HG02981 (cell line): ENCODE measurements at regions not wholly inside any gene's neighbourhood (a gene's known extent, or its start where the extent isn't known, plus 50 kb on each side); places are given as distances from the start of the nearest gene placed in this dataset.
"Not testable (repeated sequence)": the region's sequence is repeated elsewhere in the genome, so short reads cannot be mapped to it uniquely, and the experiment has no call there.

Experiments
- ATAC-seq: cut with Tn5 transposase; IDR thresholded peaks from one replicate; pipeline ENCODE4 v1.9.1; 2021; ENCODE audit warnings: mild to moderate bottlenecking, moderate library complexity; ENCODE audit not compliant: unreplicated experiment

- no peak for ATAC-seq
Observed at GRCh38 chrX:13518126-13518525, 51.3 kb upstream of the EGFL6 start.

DNA sequence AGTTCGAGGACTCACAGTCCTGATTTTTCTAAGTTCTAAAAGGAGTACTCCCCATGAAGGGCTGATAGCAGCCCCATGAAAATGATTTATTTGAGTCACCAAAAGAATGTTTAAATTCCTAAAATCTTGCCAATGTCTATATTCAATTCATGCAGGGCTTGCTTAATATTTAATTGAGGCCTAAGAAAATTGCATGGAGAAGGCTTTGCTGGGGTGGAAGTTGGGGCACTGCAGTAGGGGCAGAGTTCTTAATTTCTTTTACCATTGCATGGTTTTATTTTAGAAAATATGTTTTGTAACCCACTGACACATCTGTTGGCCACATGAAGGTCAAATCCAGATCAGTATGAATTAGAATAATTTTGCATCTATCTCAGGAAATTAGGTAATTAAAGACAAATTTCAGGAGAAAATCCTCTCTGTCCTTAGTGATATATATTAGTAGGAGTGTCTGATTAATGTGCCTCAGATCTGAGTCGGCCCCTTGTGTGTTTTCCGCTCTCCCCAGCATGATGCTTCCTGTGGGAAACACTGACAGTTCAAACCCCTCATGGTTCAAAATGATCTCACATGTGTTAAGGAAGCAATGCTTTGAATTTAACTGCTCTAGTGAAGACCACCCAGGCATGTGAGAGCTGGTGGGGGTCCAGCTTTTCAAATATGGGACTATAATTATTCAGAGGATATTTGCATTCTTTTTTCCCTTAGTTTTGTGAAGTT lies 54.0 kb upstream of the EGFL6 start:
- no peak for ATAC-seq

- no peak for ATAC-seq
Observed at GRCh38 chrX:13511944-13512330, 57.5 kb upstream of the EGFL6 start.

DNA sequence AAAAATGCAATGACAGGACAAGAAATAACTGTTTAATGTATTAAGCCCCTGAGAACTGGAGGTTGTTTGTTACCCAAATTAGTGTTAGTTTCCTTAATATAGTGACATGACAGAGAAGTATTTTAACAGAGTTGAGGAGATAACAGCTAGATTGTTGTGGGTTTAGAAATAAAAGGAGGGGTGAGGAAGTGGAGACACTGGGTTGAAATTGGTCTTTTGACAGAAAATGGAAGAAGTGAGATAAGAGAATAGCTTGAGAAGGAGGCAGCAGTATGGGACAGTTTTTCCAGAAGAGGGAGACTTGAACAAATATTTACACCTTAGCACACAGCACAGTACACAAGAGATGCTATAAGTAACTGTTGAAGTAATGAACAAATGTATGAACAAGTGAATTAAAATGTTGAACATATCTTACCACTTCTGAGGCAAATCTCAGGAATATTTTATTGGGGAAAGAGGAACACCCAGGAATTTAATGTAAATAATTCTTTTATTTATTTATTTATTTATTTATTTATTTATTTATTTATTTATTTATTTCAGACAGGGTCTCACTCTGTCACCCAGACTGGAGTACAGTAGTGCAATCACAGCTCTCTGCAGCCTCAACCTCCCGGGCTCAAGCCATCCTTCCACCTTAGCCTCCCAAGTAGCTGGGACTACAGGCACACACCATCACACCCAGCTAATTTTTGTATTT lies 58.0 kb upstream of the EGFL6 start:
- no peak for ATAC-seq

- ATAC-seq: no peak
Observed at GRCh38 chrX:13507893-13508292, 61.5 kb upstream of the EGFL6 start.

DNA sequence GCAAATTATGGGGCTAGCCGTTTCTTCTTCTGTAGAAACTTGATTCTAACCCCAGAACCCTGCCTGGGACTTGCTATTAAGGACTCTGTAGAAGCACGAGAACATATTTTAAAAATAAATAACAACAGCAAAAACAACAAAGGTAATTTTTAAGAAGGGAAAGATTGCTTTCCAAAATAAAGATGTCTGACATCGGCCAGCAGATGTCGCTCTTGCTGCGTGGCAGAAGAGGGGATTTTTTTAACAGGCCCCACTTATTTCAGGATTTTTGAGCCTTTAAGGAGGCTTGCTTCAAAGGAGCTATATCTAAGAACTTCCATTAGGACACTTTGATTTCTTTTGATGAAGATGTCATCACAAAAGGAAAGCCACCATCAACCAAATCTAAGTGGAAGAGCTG lies 62.8 kb upstream of the EGFL6 start:
- no peak for ATAC-seq

- ATAC-seq: no peak
Observed at GRCh38 chrX:13502590-13502989, 66.8 kb upstream of the EGFL6 start.

DNA sequence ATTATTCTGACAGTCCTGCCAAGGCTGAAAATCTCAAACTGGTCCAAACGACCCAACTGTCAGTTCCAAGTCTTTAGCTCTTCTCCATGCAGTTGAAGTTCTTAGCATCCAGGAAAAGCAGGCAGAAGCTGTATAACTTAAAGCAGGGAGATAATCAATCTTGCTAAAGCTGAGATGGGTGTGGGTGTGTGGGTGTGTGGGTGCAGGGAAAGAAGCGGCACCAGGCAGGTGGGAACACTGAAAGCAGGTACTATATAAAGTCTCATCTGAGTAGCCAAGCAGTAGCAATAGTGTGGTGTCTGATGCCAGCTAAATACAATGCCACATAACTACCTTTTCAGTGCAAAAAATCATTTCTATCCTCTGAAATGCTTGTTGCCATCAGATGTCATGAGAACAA lies 69.7 kb upstream of the EGFL6 start:
- ATAC-seq: no peak

DNA sequence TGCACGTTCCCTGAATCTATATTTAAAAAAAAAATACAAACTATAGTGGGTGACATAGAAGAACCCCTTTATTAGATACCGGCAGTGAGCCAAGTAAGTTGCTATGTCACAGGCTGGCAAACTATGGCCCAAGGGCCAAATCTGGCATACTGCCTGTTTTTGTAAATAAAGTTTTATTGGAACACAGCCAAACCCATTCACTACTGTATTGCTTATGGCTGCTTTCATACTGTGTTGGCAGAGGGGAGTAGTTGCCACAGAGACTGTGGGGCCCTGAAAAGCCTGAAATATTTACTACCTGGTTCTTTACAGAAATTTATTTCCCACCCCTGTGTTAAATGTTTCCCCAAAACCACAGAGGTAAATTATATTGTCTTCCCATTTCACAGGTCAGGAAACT lies 71.2 kb upstream of the EGFL6 start:
- no peak for ATAC-seq

- no peak for ATAC-seq
Observed at GRCh38 chrX:13495232-13495631, 74.2 kb upstream of the EGFL6 start.

DNA sequence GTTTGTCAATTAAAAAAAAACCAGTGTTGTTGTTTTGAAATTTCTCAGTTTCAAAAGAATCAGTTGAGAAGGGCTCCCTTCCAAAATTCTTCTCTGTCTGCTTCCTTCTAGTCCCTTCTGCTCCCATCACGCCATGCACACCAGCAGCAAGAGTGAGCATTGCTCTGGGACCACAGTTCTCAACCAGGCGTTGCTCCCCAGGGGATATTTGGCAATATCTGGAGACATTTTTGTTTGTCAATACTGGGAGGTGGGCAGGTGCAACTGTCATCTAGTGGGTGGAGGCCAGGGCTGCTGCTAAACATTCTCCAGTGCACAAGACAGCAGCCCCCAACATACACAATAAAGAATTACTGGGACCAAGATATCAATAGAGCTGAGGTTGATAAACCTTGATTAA lies 74.8 kb upstream of the EGFL6 start:
- ATAC-seq: no peak

DNA sequence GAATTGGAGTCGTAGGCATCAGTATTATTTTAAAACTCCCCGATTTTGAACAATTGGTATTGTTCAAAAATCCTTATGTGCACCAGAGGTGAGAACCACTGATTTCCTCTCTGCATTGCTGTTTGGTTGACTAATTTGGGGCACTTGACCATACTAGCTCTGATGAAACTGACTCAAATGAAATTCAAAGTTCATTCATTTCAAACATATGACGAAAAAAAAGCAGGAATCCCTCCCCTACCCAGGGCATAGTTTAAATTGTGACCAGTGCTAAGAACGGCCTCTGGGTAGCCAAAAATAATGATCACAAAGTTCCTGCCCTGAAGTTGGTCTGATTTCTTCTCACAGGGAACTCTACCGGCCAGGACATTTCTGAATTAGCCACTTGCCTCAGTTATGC lies 75.7 kb upstream of the EGFL6 start:
- no peak for ATAC-seq

GRCh38 chrX:13492286-13492685 lies 77.1 kb upstream of the EGFL6 start:
- ATAC-seq: no peak

DNA sequence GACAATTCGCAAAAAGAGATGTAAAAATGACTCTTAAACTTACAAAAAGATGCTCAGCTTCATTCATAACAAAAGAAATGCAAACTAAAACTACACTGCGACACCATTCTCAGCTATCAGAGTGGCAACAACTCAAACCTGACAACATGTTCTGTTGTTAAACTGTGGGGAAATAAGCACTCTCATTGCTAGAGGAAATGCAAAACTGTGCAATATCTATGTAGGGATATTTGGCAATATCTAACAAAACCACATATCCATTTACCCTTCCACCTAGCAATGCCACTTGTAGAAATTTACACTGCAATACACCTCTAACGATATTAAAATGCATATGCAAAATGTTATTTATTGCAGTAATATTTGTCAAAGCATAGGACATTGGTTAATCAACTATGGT lies 78.3 kb upstream of the EGFL6 start:
- no peak for ATAC-seq

GRCh38 chrX:13489454-13489853 lies 79.9 kb upstream of the EGFL6 start:
- ATAC-seq: no peak

DNA sequence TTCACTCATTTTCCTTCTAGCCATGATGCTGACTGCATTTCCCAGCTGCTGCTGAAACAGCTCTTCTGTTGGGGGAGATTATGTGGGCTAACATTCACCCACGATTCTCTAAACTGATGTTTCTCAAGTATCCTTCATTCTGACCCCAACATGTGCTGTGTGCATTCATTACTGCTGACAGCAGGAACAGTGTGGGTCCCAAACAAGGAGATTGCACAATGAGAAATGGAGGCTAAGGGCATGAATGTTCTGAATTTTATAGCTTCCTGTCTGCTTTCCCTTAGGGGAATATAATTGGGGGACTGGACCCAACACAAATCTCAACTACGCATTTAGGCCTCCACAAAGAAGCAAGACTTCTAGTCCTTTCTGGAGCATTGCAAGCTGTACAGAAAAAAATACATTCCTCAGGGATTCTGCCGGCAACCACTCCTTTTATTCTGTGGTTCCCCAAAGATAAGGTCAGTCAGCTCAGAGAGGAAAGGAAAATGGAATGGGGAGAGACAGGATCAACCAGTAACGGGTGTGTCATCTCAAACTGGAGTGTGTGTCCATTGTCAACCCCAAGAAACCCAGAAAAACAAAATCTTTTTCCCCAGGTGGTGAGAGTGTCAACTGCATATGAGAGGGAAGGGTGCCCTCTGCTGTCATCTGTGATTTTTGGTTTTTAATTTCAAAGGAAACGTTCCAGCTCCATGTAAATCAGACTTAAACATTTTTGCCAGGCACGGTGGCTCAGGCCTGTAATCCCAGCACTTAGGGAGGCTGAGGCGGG lies 81.5 kb upstream of the EGFL6 start:
- peak; percentile 70 for ATAC-seq

DNA sequence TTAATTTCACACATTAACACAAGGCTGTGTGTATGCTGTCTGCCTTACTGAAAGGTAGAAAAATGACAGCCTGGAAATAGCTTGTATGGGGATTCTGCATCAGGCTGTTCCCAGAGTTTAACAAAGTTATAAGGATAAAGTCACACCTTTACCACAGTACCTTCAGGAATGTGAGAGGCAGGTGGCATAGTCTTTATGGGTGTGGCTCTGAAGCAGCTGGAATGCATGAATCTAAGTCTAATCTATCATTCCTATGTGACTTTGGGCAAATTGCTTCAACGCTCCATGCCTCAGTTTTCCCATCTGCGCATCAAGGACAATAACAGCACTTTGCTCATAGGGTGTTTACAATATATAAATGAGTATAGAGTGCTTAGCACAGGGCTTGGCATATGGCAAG lies 84.2 kb upstream of the EGFL6 start:
- ATAC-seq: no peak

DNA sequence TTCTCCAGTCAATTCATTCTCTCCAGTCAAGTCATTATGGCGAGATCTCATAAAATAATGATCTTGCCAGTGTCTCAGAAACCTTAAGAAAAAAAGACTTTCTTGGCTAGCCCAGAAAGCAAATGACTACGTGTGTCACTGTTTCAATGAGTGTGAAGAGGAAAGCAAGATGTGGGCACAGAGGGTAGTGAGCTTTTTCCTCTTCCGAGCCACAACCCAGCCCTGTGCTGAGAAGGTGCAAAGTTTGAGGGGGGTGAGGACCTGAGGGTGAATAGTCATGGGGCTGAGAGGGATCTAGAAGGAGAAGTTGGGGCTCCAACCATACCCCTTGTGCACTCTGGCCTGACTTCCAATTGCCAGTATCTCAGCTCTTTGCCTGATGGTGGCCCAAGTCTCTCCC lies 85.6 kb upstream of the EGFL6 start:
- ATAC-seq: no peak

DNA sequence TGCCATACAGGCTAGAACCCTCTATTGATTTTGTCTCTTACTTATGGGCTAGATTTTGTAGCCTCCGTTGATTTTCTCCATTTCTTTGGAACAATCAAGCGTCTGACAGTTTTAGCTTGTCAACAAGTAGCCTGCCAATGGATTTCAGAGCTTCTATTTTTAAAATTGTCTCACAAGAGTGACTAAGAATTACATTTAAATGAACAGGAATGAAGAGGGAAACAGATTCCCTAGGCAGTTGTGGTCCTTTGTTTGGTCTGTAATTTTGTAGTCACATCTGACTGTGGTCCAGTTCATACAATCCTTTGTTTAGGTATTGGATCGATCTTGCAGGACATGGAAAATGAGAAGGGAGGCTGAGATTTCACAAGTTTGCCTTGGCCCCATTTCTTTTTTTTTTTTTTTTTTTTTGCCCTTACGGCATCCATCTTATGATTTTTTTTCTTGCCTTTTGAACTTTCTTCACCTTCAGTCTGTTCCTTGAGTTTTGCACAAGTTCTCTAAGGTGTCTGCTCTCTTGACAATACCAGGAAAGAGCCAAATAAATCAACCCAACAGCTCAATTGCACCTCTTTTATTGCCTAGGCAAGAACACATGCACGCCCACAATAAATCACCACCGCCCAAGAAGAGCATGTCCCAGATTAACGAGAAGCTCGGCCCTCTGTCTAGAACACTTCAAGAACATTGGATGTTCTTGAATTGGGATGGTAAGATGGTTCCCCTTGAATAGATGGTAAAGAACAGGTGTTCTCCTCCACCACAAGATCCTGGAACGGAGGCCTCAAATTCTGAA lies 86.5 kb upstream of the EGFL6 start:
- no peak for ATAC-seq

DNA sequence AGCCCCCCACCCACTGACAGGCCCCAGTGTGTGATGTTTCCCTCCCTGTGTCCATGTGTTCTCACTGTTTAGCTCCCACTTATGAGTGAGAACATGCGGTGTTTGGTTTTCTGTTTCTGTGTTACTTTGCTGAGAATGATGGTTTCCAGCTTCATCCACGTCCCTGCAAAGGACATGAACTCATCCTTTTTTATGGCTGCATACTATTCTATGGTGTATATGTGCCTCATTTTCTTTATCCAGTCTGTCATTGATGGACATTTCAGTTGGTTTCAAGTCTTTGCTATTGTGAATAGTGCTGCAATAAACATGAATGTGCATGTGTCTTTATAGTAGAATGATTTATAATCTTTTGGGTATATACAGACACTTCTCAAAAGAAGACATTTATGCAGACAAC lies 88.6 kb upstream of the EGFL6 start:
- ATAC-seq: not testable (repeated sequence)

GRCh38 chrX:13479452-13479813 lies 90.0 kb upstream of the EGFL6 start:
- no peak for ATAC-seq
